HG02970 (cell line): ENCODE measurements at regions not wholly inside any gene's neighbourhood (a gene's known extent, or its start where the extent isn't known, plus 50 kb on each side); places are given as distances from the start of the nearest gene placed in this dataset.
"Not testable (repeated sequence)": the region's sequence is repeated elsewhere in the genome, so short reads cannot be mapped to it uniquely, and the experiment has no call there.

Experiments
- ATAC-seq: cut with Tn5 transposase; IDR thresholded peaks from one replicate; pipeline ENCODE4 v1.9.1; 2021; ENCODE audit warnings: mild to moderate bottlenecking, moderate library complexity, moderate number of reproducible peaks; ENCODE audit not compliant: unreplicated experiment, low FRiP score

DNA sequence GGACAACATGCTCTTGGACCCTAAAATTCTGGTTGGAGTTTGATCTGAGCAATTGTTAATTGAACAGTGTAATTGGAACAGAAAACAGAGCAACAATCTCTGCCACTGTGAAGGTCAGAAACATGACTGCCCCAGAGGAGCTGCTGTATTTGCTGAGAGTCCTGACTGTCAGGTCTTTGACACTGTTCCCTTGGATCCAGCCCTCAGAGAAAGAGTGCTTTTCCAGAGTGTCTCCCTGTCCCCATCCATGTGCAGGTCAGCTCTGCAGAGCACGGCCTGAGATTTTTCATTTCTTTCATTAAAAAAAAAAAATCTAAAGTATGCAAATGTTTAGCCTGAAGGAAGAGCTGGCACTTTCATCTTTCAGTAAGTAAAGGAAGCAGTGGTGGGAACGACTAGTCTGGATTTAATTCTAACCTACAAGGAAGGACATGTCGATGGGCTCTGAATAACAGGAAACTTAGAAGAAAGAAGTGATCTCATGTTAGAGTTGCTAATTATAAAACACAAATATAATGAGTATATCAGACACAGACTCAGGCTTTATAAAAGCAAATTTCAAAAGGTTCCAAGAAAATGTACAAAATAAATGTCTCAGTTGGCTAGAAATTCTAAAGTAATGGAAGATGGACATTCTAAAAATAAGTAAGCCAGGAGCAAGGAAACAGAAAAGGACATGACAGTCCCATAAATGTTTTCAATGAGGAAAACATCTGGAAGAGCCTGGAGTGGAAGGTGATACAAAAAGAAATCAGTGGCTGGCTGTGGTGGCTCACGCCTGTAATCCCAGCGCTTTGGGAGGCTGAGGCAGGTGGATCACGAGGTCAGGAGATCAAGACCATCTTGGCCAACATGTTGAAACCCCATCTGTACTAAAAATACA lies 876.5 kb downstream of the EPHA4 start:
- no peak for ATAC-seq

DNA sequence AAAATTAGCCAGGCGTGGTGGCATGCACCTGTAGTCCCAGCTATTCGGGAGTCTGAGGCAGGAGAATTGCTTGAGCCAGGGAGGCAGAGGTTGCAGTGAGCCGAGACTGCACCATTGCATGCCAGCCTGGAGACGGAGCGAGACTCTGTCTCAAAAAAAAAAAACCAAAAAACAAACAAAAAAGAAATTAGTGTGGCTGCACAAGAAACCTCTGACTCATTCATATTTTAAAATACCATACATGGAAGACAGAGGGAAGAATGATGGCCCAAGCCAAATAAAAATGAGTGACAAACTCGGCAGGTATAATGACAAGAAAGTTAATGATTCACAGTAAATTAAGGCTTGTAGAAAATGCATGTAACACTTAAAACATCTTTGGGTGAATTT lies 875.8 kb downstream of the EPHA4 start:
- ATAC-seq, result no peak

DNA sequence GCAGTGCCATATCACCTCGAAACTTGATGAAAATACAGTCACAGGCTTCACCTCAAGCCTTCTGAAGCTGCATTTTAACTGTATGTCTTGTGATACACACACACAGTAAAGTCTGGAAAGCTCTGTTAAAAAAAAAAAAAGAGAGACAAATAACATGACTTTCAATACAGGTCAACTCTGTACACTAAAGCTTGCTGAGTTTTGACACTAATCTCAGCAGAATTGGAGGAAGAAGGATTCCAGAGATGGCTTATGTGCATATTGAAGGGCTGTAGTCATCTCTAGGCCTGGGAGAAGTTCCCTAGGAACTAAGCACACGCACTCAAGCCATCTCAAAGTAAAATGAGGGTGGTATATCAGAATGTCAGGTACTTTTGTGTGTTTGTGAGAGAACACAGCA lies 875.1 kb downstream of the EPHA4 start:
- no peak for ATAC-seq

DNA sequence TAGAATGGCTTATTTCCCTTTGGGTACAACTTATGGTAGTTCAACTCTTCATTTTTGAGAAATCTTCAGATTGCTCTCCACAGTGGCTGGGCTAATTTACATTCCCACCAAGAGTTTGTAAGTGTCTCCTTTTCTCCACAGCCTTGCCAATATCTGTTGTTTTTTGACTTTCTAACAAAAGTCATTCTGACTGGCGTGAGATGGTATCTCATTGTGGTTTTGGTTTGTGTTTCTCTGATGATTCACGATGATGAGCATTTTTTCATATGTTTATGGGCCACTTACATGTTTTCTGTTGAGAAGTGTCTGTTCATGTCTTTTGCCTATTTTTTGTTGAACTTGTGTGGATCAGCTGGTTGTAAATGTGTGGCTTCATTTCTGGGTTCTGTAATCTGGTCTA lies 871.0 kb downstream of the EPHA4 start:
- no peak for ATAC-seq

DNA sequence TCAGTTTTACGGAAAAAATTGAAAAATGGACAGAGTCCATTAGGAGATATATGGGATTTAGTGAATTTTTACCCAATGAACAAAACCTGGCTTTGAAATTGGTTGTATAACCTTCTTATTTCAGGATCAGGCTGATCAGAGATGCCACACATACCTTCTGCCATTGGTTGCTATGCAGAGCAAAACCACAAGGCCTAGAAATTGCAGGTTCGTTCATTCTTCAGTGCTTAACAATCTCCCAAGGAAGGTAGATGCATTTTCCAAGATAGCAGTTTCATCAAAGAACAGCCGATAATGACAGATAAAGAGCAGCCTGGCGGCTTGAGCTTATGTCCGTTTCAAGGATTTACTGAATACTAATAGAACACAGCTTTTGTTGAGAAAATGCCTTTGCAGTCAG lies 868.8 kb downstream of the EPHA4 start:
- ATAC-seq, result no peak

DNA sequence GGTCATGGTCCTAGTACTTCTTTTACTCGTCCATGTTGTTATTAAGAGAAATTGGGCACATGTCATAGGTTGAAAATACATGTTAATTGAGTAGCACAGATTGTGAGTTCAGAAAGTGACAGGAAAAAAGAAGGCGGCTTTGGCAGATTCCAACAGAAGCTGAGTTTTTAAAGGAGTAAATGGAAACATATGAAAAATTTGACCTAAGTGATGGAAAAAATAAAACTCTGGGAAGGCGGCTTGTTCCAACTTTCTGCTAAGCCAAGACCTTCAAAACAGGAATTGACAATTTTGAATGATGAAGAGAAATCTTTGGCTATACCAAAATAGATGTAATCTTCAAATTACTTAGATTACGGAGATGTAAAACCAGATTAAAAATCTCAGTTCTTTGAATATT lies 868.0 kb downstream of the EPHA4 start:
- no peak for ATAC-seq

DNA sequence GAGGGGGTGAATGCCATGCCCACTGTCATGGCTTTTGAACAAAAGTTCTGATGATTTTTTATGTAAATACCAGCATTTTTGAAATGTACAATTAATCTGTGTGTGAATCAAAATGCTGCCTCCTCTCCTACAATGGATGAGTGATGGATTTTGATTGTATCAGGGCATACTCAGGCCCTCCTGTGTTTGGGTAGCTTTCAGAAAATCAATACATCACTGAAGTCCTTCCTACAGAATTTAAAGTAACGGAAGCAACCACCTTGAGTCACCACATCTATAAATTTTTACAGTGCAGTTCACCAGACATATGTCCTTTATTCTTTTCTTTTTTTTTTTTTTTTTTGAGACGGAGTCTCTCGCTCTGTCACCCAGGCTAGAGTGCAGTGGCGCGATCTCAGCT lies 867.3 kb downstream of the EPHA4 start:
- no peak for ATAC-seq

DNA sequence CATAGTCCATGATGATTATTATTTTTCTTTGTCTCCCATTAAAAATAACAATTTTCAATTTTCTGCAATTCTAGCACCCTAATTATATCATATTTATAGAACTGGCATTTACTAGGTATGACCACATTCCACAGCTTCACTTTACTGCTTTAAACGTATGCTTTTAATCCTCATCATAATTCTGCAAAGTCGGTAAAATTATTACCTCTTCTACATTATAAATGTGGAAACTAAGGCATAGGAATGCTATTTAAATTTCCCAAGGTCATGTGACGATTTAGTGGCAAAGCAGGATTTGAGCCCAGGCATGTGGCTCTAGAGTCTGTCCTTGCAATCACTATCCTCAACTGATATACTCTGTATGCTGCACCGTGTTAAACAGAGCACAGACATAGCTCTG lies 866.4 kb downstream of the EPHA4 start:
- no peak for ATAC-seq

DNA sequence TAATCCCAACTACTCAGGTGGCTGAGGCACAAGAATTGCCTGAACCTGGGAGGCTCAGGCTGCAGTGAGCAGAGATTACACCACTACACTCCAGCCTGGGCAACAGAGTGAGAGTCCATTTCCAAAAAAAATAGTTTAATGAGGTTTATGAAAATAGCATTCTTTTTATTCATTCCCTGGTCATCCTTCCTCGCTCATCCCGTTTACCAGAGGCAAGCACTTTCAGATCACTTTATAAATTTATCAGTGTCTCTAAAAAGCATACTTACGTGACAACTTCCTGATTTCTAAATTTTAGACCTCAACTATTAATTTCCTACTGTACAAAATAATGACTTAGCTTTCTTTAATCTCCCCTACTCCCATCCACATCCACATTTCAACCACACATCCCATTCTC lies 864.8 kb downstream of the EPHA4 start:
- ATAC-seq, result no peak

DNA sequence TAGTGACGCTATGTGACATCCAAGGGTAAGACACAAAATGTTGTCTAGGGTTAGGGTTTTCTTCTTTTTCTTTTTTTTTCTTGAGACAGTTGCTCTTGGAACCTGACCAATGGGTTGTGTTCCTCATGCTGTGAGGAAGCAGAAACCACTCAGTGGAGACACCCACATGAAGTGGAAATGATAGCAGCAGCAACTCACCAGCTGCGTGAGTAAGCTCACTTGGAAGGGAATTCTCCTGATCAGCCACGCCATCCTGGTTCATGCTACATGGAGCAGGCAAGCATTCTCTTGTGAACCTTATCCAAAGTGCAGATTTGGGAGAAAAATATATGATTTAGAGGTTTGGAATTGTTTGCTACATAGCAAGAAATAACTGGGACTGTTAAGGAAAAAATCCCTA lies 863.7 kb downstream of the EPHA4 start:
- ATAC-seq, result no peak

DNA sequence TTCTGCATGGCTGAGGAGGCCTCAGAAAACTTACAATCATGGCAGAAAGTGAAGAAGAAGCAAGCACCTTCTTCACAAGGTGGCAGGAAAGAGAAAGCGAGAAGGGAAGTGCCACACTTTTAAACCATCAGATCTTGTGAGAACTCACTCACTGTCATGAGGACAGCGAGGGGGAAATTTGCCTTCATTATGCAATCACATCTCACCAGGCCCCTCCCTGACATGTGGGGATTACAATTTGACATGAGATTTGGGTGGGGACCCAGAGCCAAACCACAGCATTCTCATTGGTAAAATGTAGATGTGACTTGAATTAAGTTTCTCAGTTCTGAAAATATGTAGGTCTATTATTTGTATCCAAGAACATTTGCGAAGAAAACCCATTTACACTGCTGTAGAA lies 854.8 kb downstream of the EPHA4 start:
- ATAC-seq, result no peak

DNA sequence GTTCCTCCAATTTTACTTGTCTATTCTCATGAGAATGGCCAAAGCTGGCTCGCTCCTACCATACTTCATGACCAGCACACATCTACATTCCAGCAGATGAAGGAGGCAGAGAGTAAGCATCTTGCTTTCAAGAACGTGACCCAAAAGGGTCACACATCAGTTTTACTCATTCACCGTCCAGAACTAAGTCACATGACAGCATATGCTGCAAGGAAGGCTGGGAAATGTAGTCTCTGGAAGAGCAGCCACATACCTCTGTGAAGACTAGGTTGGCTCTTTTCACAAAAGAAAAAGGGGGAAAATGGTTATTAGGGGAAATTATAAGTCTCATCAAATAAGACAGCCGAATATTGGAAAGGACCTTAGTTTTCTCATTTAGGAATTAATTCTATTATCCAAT lies 835.3 kb downstream of the EPHA4 start:
- ATAC-seq, result no peak

DNA sequence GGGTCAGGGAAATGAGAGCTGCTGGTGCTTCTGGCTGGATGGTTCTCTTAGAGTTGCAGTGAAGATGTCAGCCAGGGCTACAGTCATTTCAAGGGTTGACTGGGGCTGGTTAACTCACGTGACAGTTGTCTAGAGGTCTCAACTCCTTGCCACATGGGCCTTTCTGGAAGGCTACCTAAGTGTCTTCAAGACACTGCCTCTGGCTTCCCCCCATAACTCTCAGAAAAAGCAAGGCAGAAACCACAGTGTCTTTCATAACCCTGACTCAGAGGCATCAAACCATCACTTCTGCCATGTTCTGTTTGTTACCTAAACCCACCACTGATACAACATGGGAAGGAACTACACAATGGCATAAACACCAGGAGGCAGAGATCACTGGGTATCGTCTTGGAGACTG lies 828.9 kb downstream of the EPHA4 start:
- ATAC-seq, result no peak

DNA sequence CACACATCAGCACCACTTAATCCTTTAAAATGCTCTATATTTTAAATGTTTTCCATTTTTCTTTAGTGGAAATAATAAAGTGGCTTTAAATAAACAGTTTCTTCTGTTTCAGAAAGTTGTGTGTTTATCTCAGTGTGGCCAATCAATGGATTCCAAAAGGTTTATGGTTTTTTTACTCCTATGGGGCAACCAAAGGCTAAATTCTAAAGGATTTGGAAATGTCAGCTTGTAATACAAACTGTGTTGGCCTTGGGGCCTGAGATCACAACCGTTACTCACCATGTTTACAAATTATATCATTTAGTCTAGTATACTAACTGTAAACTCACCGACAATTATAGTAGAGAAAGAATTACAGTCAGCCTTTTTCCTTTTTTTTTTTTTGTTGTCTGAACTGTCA lies 827.2 kb downstream of the EPHA4 start:
- no peak for ATAC-seq

DNA sequence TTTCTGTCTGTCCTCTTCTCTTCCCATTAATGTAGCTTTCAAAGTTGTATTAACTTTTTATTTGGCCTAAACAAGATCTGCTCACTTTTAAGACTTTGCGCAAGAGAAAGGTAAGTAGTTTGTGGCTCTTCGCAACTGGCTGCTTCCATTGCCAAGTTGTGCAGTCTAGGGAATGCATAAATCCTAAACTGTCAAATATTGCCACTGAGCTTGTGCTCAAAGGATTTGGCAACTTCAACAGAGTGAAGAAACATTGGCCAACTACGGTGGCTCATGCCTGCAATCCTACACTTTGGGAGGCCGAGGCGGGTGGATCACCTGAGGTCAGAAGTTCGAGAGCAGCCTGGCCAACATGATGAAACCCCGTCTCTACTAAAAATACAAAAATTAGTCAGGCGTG lies 826.4 kb downstream of the EPHA4 start:
- ATAC-seq, result no peak

DNA sequence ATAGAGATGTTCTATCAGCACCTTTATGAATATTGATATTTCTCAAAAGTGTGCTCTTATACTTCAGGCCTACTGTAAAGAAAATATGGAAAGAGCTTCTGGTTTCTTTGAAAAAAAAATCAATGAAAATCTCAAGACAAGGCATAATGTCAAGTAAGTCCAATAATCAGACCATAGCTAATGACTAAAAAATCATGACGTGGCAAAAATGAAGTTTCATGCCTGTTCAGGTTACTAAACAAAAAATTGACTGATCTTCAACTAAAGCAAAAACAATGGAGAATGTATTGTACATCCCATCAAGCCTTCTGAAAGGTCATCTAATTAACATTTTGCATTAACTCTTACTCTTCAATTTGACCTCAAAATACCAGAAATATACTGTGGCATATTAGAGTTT lies 824.4 kb downstream of the EPHA4 start:
- no peak for ATAC-seq

DNA sequence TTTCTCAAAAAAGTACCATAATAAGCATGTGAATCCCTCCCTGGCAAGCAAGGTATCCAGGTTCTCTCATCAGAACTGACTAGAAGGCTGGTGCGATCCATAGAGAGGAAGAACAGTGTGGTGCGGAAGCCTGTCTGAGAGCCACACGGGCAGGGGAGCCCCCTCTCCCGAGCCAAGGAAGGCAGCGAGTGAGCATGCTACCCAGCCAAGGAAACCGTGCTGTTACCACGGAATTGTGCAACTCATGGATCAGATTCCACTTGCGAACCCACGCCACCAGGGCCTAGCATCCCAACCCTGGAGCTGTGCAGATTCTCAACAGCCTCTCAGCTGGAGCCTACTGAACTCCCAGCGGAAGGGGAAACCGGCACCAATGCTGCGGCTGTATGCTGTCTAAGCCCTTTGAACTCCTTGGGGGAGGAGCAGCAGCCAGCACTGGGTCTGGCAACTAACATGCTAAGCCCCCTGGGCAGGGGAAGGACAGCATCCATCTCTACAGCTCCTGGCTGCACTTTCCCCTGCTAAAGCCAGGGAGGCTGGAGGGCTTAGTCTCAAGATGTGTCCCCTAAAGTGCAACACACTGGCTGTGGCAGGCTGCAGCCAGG lies 823.1 kb downstream of the EPHA4 start:
- no peak for ATAC-seq

DNA sequence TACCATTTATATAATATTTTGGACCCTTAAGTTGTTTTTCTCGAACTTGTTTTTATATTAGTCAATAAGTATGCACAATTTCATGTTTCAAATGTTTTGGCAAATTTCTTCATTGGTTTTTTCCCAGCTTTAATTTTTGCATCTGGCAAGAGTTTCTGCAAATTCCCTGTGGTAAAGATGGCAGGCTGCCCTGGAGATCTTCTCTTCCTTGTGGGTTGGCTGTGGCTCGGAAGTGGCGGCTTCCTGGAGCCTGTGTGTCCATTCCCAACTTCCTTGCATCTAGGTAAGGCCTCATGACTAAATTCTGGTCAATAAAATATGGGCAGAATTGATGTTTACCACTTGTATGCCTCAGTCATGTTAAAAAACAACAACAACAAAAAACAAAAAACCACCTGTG lies 818.6 kb downstream of the EPHA4 start:
- no peak for ATAC-seq

DNA sequence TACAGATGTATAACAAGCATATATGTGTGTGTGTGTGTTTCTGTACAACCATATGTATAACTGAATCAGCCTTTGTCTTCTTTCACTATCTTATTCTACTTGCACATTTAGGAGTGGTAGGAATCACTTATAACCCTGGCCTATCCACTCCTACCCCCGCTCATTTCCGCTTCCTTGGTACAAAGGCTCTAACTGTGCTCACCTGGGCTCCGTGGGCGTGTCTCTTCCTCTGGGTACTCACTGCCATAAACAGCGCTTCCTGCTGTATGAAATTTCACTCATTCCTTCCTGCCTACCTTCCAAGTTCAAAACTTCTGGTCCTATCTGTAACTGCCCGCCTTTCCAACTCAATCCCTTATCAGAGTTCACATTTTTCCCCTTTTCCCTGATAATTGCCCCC lies 815.5 kb downstream of the EPHA4 start:
- ATAC-seq, result no peak

DNA sequence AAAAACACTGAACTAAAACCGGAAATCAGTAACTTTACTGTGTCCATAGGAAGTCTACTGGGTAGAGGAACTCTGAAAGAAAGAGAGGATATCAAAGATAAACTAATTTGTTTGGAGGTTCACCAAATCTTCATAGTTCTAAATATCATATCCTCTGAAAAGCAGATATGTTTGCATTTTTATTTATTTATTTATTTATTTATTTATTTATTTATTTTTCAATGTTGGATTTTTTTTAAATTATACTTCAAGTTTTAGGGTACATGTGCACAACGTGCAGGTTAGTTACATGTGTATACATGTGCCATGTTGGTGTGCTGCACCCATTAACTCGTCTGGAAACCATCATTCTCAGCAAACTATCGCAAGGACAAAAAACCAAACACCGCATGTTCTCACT lies 813.7 kb downstream of the EPHA4 start:
- ATAC-seq, result not testable (repeated sequence)

DNA sequence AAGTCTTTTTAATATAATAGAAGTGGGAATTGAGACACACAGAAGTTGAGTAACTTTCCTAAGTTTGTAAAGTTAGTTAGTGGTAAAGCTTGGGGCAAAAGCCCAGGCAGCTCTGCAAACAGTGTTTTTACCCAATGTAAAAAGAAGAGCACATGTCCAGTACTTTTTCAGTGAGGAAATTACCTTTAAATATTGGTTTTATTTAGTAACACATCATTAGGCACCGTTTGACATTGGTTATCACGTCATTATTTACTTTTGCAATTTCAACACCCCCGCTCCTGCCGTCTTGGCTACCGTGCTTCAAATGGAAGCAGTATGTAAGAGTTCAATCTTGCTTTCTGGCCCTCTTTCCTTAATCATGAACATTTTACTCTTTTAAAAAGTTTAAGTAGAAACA lies 807.9 kb downstream of the EPHA4 start:
- ATAC-seq, result no peak

DNA sequence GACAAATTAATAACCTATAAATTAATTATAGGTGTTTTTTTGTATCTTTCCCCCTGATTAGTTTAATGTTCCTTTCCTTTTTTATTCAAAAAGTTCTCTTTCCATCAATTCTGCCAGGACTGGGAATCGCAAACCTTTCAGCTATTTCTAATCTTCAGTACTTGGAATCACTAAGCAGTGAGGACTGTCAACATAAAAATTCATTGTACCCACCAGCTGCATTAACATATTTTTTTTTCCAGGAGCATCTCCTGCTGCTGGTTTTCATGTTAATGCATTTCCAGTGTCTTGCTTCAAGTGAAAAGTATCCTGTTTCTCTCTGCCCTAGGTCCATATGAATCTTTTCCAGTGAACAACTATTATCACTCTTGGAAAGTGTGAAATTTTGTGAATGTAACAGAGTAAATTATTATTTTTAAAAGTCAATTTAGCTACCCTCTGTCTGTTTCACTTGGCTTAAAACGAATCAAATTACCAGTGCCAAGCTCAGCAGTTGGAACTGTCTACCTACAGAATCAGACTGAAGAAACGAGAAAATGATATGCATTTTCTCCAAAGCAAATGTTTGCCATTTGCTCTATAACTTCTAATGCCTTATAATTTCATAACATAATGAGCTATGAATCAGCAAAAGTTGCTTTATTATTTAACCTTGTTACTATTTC lies 804.4 kb downstream of the EPHA4 start:
- ATAC-seq, result no peak
